ENCODE measurements at regions not wholly inside any gene's neighbourhood (a gene's known extent, or its start where the extent isn't known, plus 50 kb on each side); places are given as distances from the start of the nearest gene placed in this dataset.

DNA sequence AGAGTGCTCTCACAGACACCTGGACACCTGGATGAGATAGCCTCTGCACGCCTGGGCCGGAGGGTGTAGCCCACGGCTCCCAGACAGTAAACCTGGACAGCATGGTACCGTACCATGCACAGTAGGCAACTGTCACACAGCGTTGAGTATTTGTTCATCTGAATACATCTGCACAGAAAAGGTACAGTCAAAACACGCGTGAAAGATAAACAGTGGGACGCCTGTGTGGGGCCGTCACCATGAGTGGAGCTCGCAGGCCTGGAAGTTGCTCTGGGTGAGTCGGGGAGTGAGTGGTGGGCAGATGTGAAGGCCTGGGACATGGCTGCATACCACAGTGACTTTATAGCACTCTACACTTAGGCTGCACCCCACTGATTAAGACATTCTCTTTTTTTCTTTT is 280.0 kb upstream of the SHH start:
- no peak for TF ChIP-seq CHD1 (IDR thresholded peaks at IDR 0.05; ENCODE audit: low read depth, low read length)
- no peak for TF ChIP-seq CTCF (conservative IDR thresholded peaks at IDR 0.05; ENCODE audit: low read depth, low read length)
- no peak for TF ChIP-seq FOS (IDR thresholded peaks at IDR 0.05; ENCODE audit: low read depth, low read length)
- no peak for TF ChIP-seq RFX5 (IDR thresholded peaks at IDR 0.05; ENCODE audit: low read depth, low read length)
- no peak for TF ChIP-seq SMC3 (IDR thresholded peaks at IDR 0.05; ENCODE audit: low read depth, low read length)
- TF ChIP-seq POLR2A (IDR thresholded peaks at IDR 0.05; ENCODE audit: low read depth, low read length): no peak
- TF ChIP-seq MAFK (IDR thresholded peaks at IDR 0.05; ENCODE audit: low read depth, low read length): no peak
- TF ChIP-seq RAD21 (IDR thresholded peaks at IDR 0.05; ENCODE audit: low read length): no peak
- no peak for TF ChIP-seq BHLHE40 (IDR thresholded peaks at IDR 0.05; ENCODE audit: low read depth, low read length)
- no peak for TF ChIP-seq NFE2L2 (IDR thresholded peaks at IDR 0.05; ENCODE audit: low read depth, low read length)
- TF ChIP-seq, protein P1, sequence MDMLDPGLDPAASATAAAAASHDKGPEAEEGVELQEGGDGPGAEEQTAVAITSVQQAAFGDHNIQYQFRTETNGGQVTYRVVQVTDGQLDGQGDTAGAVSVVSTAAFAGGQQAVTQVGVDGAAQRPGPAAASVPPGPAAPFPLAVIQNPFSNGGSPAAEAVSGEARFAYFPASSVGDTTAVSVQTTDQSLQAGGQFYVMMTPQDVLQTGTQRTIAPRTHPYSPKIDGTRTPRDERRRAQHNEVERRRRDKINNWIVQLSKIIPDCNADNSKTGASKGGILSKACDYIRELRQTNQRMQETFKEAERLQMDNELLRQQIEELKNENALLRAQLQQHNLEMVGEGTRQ (IDR thresholded peaks at IDR 0.05; ENCODE audit: low read depth, low read length): no peak
- TF ChIP-seq, protein P2, sequence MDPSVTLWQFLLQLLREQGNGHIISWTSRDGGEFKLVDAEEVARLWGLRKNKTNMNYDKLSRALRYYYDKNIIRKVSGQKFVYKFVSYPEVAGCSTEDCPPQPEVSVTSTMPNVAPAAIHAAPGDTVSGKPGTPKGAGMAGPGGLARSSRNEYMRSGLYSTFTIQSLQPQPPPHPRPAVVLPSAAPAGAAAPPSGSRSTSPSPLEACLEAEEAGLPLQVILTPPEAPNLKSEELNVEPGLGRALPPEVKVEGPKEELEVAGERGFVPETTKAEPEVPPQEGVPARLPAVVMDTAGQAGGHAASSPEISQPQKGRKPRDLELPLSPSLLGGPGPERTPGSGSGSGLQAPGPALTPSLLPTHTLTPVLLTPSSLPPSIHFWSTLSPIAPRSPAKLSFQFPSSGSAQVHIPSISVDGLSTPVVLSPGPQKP (IDR thresholded peaks at IDR 0.05; ENCODE audit: borderline replicate concordance, low read depth, low read length): no peak
